PFSK-1 (cell line): ENCODE measurements at regions not wholly inside any gene's neighbourhood (a gene's known extent, or its start where the extent isn't known, plus 50 kb on each side); places are given as distances from the start of the nearest gene placed in this dataset.

Experiments
- FOXP2 ChIP-seq: optimal IDR thresholded peaks from 2 replicates; pipeline ENCODE3; 2011; ENCODE audit warnings: borderline replicate concordance, control low read depth, inconsistent platforms; ENCODE audit not compliant: insufficient read depth; ENCODE audit errors: extremely low read length, extremely low read depth
- POLR2AphosphoS5 ChIP-seq: IDR thresholded peaks from 2 replicates; pipeline ENCODE4 v1.6.1; 2012; ENCODE audit warnings: low read depth, mild to moderate bottlenecking, control low read depth, low read length, moderate library complexity
- REST ChIP-seq, 2 experiments: IDR thresholded peaks; 2 replicates each; pipeline versions ENCODE4 v1.6.1 to v1.8.0; 2011 to 2012; ENCODE audit warnings: low read depth in 2 of 2, low read length in 2 of 2, control low read depth in 1 of 2, inconsistent platforms in 1 of 2, mild to moderate bottlenecking in 1 of 2, moderate library complexity in 1 of 2; ENCODE audit not compliant: insufficient read depth in 1 of 2
- SIN3A ChIP-seq: IDR thresholded peaks from 2 replicates; pipeline ENCODE4 v1.6.1; 2012; ENCODE audit warnings: mild to moderate bottlenecking, low read length, moderate library complexity, borderline replicate concordance; ENCODE audit not compliant: insufficient read depth
- TAF1 ChIP-seq: IDR thresholded peaks from 2 replicates; pipeline ENCODE4 v1.6.1; 2012; ENCODE audit warnings: low read length, control low read depth, borderline replicate concordance; ENCODE audit not compliant: insufficient read depth

GRCh38 chr3:99110401-99110800, 208.9 kb upstream of the DCBLD2 start:
- TF ChIP-seq POLR2AphosphoS5, result no peak
- TF ChIP-seq REST (IDR thresholded peaks at IDR 0.05; ENCODE audit: insufficient read depth in 1 of 2, low read depth in 2 of 2, low read length in 2 of 2), result no peak
- TF ChIP-seq FOXP2, result no peak
- TF ChIP-seq SIN3A, result no peak
- TF ChIP-seq TAF1, result no peak
